COLO668 (cell line): ENCODE measurements at regions not wholly inside any gene's neighbourhood (a gene's known extent, or its start where the extent isn't known, plus 50 kb on each side); places are given as distances from the start of the nearest gene placed in this dataset.
"Not testable (repeated sequence)": the region's sequence is repeated elsewhere in the genome, so short reads cannot be mapped to it uniquely, and the experiment has no call there.

Experiments
- DNase-seq: peaks from one replicate; lab custom pipeline; 2025; ENCODE audit not compliant: unreplicated experiment; lab: John Stamatoyannopoulos, UW

DNA sequence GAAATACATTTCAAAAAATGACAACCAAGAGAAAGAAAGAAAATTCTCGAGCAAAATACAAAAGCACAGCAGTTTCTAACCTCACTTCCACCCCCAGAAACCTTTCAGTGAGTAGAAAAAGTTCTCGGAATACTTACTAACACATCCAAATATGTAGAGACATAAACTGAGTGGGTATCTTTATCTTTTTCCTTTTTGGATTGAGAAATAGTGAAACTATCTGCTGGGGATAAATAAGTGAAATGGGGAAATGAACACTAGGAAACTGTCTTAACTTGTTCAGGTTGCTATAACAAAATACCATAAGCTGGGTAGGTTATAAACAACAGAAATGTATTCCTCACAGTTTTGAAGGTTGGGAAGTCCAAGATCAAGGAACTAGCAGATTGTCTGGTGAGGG lies 72.0 kb downstream of the VCAM1 start:
- DNase-seq = no peak

GRCh38 chr1:100793659-100794058 lies 74.1 kb downstream of the VCAM1 start:
- DNase-seq = peak; percentile 24

DNA sequence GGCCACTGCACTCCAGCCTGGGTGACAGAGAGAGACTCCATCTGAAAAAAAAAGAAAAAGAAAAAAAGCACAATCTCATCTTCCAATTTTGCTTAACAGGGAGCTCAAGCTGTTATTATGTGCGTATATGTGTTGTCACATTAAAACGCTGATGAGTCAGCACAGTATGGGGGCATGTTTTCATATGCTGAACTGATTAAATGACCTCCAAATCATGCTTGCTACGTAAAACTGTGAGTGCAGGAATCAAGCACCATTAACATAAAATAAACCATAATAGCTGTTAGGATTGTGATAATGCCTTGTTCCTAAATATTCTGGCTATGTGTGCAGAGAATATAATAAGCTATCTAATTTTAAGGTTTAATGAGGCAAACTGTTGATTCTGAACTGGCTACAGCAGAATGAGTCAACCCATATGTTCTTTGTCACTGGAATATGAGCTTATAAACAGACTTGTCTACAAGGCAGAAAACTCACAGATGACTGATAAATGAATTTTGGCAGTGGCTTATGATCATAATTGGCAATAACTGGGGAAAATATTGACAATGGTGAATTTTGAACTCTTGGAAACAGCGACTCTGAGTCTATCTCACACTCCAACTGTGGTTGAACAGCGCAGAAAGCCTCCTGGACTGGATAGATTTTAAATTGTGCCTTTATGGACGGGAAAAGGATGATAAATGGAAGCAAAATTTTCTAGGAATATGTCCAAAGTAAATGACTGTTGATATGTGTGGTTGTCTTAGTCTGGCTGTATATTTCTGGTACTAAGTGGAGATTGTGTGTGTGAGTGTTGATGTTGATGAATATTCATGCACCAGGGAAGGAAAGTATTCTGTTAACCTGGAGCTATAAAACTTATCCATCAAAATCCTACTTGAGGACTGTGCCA lies 75.5 kb downstream of the VCAM1 start:
- no peak for DNase-seq

GRCh38 chr1:100795646-100795985 lies 76.1 kb downstream of the VCAM1 start:
- DNase-seq = no peak

DNA sequence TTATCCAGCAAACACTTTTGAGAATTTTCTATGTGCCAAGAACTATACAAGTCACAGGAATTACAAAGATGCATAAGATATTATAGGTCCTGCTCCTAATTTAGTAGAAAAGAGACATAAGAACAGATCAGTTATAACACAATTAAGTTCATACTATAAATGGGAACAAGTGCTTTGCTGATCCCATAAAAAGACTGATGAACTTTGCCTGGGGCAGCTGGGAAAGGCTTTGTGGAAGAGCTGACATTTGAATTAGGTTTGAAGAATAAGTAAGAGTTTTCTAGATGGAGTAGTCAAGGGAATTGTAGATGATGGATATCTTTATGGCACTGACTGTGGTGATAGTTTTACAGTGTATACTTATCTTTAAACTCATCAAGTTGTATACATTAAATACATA lies 76.5 kb downstream of the VCAM1 start:
- DNase-seq = no peak

DNA sequence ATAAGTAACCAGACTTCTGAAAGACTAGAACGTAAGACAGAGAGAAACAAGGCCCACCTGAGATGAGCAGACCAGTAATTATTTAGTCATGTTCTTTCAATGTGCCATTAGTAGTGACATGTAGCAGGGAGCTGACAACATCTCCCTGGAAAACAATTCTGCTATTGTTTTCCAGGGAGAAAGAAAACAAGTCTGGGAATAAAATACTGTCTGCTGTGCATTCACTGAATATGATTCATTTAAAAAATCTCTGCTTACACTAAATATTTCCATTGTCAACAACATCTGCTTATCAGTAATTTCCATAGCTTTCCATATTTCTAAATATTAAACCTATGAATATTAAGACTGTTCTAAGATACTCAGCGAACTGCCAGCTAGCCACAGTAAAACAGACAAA lies 80.0 kb downstream of the VCAM1 start:
- no peak for DNase-seq

GRCh38 chr1:100799954-100800612 lies 80.5 kb downstream of the VCAM1 start:
- no peak for DNase-seq

- DNase-seq = not testable (repeated sequence)
Measured at GRCh38 chr1:100801256-100801655, 81.7 kb downstream of the VCAM1 start.

DNA sequence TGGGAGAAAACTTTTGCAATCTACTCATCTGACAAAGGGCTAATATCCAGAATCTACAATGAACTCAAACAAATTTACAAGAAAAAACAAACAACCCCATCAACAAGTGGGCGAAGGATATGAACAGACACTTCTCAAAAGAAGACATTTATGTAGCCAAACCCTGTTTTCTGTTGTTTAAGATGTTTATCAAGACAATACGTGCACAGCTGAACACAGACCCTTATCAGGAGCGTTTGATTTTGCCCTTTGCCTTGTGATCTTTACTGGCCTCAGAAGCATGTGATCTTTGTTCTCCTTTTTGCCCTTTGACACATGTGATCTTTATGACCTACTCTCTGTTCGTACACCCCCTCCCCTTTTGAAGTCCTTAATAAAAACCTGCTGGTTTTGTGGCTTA lies 83.7 kb downstream of the VCAM1 start:
- not testable (repeated sequence) for DNase-seq

GRCh38 chr1:100806601-100807000 lies 87.1 kb downstream of the VCAM1 start:
- DNase-seq = no peak

DNA sequence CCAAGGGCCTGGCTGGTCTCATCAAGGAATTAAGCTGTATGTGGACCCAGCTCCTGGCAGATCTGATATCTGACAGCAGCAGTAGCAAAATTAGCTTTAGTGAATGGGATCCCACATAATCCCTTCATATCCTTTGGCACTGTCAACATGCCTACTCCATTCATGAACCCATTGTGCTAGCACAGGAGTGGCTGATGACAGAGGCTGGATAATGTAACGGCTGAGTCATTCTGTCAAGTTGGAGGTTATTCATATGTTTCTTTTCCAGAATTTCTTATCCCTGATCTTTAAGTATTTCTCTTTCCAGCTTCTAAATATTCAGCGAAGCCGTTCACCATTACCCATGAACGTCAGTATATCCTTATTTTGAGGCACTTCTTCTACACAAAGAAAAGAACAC lies 84.3 kb downstream of the EXTL2 start:
- DNase-seq = no peak

- DNase-seq = no peak
Measured at GRCh38 chr1:100811808-100812207, 82.8 kb downstream of the EXTL2 start.

DNA sequence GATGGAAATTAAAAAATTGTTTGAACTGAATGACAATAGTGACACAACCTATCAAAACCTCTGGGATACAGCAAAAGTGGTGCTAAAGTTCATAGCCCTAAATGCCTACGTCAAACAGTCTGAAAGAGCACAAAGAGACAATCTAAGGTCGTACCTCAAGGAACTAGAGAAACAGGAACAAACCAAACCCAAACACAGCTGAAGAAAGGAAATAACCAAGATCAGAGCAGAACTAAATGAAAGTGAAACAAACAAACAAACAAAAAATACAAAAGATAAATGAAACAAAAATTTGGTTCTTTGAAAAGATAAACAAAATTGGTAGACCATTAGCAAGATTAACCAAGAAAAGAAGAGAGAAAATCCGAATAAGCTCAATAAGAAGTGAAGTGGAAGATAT lies 79.7 kb downstream of the EXTL2 start:
- not testable (repeated sequence) for DNase-seq

DNA sequence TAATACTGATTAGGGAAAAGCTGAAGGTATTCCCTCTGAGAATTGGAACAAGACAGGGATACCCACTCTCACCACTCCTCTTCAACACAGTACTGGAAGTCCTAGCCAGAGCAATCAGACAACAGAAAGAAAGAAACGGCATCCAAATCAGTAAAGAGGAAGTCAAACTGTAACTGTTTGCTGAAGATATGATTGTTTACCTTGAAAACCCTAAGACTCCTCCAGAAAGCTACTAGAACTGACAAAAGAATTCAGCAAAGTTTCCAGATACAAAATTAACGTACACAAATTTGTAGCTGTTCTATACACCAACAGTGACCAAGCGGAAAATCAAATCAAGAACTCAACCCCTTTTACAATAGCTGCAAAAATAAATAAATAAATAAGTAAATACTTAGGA lies 78.6 kb downstream of the EXTL2 start:
- DNase-seq = no peak

DNA sequence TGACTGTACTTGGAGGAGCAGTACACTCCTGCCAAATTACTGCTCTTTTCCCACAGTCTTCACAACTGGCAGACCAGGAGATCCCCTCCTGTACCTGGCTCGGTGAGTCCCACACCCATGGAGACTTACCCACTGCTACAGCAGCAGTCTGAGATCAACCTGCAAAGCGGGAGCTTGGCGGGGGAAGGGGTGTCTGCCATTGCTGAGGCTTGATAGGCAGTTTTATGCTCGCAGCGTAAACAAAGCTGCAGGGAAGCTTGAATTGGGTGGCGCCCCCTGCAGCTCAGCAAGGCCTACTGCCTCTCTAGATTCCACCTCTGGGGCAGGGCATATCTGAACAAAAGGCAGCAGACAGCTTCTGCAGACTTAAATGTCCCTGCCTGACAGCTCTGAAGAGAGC lies 74.4 kb downstream of the EXTL2 start:
- not testable (repeated sequence) for DNase-seq

GRCh38 chr1:100821919-100822318 lies 72.7 kb downstream of the EXTL2 start:
- not testable (repeated sequence) for DNase-seq
